ENCODE measurements at regions not wholly inside any gene's neighbourhood (a gene's known extent, or its start where the extent isn't known, plus 50 kb on each side); places are given as distances from the start of the nearest gene placed in this dataset. TPM values are rescaled to one million over a fixed set of nuclear protein-coding genes. Genes with fewer than 3 reads are reported as not detected.
"Not testable (repeated sequence)": the region's sequence is repeated elsewhere in the genome, so short reads cannot be mapped to it uniquely, and the experiment has no call there.

GRCh38 chr5:1583081-1583875 is 59.5 kb upstream of the LPCAT1 start:
- not testable (repeated sequence) for DNase-seq

GRCh38 chr5:1579389-1579788 is 55.6 kb upstream of the LPCAT1 start:
- DNase-seq, result not testable (repeated sequence)

- not testable (repeated sequence) for DNase-seq
Observed at GRCh38 chr5:1576851-1577250, 53.1 kb upstream of the LPCAT1 start.

GRCh38 chr5:1575991-1576714 is 52.4 kb upstream of the LPCAT1 start:
- DNase-seq, result not testable (repeated sequence)

- DNase-seq, result not testable (repeated sequence)
Observed at GRCh38 chr5:1575491-1575890, 51.7 kb upstream of the LPCAT1 start.

- not testable (repeated sequence) for DNase-seq
Observed at GRCh38 chr5:1574023-1574318, 50.2 kb upstream of the LPCAT1 start.

GRCh38 chr5:1573217-1574022 is 49.7 kb upstream of the LPCAT1 start:
- DNase-seq, result not testable (repeated sequence)

Small RNAs in the stretch of these regions (small RNA-seq; reads per million reads assigned to genes)
- not detected for gene AC091849.1 (ENCODE audit: low replicate concordance)
- gene MIR4277 (ENCODE audit: low replicate concordance), result not detected
